AG09309 (cell line): ENCODE measurements at regions not wholly inside any gene's neighbourhood (a gene's known extent, or its start where the extent isn't known, plus 50 kb on each side); places are given as distances from the start of the nearest gene placed in this dataset.
A peak's percentile ranks its signal among the peaks of the same experiment; 100 is the strongest.

Experiments used
- DNase-seq: peaks from one replicate; pipeline ENCODE4 v3.0.0-alpha.2; 2010; ENCODE audit warnings: low read depth
- H3K4me3 ChIP-seq: 2 replicates; pipeline ENCODE4 v1.5.1; 2011; ENCODE audit warnings: mild to moderate bottlenecking, low read depth, low read length, moderate library complexity; ENCODE audit not compliant: control insufficient read depth
- TF ChIP-seq, protein P1 (sequence below): IDR thresholded peaks from 2 replicates; pipeline ENCODE4 v1.5.1; 2011; ENCODE audit warnings: mild to moderate bottlenecking, low read depth, low read length, inconsistent platforms; ENCODE audit not compliant: insufficient read depth, control insufficient read depth; ENCODE audit errors: missing control alignments

DNA sequence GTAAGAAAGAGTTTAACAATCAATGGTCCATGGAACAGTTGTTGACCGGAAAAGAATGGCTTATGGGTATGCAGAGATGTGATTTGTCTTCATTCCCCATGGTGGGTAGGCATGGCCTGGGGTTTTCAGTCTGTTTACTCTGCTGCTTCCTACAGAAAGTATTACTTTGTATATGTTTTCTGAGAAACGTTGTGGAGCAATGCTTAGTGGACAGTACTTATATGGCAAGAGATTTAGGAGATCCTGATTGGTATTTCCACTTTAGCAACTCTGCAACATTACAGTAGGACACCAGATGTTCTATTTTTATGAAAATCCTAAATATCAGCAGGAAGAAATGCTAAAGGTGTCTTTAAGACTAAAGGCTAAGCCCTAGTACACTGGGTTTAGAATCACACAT lies 309.1 kb downstream of the AASDHPPT start:
- no peak for DNase-seq
- TF ChIP-seq, protein P1, sequence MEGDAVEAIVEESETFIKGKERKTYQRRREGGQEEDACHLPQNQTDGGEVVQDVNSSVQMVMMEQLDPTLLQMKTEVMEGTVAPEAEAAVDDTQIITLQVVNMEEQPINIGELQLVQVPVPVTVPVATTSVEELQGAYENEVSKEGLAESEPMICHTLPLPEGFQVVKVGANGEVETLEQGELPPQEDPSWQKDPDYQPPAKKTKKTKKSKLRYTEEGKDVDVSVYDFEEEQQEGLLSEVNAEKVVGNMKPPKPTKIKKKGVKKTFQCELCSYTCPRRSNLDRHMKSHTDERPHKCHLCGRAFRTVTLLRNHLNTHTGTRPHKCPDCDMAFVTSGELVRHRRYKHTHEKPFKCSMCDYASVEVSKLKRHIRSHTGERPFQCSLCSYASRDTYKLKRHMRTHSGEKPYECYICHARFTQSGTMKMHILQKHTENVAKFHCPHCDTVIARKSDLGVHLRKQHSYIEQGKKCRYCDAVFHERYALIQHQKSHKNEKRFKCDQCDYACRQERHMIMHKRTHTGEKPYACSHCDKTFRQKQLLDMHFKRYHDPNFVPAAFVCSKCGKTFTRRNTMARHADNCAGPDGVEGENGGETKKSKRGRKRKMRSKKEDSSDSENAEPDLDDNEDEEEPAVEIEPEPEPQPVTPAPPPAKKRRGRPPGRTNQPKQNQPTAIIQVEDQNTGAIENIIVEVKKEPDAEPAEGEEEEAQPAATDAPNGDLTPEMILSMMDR = no peak
- H3K4me3 ChIP-seq = no peak overlapping the region

- no peak overlapping the region for H3K4me3 ChIP-seq
- TF ChIP-seq, protein P1 = no peak
- DNase-seq = no peak
These were observed 311.6 kb downstream of the AASDHPPT start for GRCh38 chr11:106389101-106389500.

DNA sequence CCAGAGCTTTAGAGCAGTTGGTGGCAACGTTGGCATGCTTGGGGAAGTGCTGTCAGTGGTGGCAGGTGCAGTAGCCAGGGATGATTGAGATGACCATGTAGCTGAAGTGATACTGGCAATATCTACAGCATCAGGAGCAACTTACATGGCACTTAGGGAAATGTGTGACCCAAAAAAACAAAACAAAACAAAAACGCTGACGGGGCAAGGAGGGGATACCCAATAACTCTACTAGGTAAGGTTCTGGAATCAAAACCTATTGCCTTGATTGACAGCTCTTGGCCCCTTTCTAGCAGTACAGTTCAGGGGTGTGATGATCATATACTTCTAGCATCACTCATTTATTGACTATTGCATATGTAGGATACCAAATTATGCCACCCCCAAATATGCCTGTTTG lies 312.6 kb downstream of the AASDHPPT start:
- TF ChIP-seq, protein P1 = no peak
- no peak for DNase-seq

GRCh38 chr11:106391771-106392420 lies 314.4 kb downstream of the AASDHPPT start:
- H3K4me3 ChIP-seq = no peak overlapping the region
- TF ChIP-seq, protein P1 = no peak
- DNase-seq = peak; percentile 44

More for the DNA sequence above, 312.6 kb downstream of the AASDHPPT start:
- H3K4me3 ChIP-seq = no peak overlapping the region

GRCh38 chr11:106395716-106396349 lies 318.4 kb downstream of the AASDHPPT start:
- no peak for DNase-seq
- H3K4me3 ChIP-seq = no peak overlapping the region
- TF ChIP-seq, protein P1 = no peak

GRCh38 chr11:106397787-106398501 lies 320.5 kb downstream of the AASDHPPT start:
- H3K4me3 ChIP-seq = no peak overlapping the region
- DNase-seq = no peak
- TF ChIP-seq, protein P1 = no peak
